T-helper 17 cell (primary cell): ENCODE measurements at regions not wholly inside any gene's neighbourhood (a gene's known extent, or its start where the extent isn't known, plus 50 kb on each side); places are given as distances from the start of the nearest gene placed in this dataset.

Experiments
- ATAC-seq: fragments of 150-1000 bp; cut with Tn5 transposase; 2 replicates; pipeline ENCODE4 v1.10.0; 2021; ENCODE audit warnings: mild to moderate bottlenecking, moderate library complexity
- DNase-seq, 3 donors: peaks; one replicate each; pipeline versions ENCODE4 v3.0.0 to v3.0.0-alpha.2; 2020 to 2021
- H3K9me3 ChIP-seq: one replicate; pipeline ENCODE4 v1.7.0; 2013; ENCODE audit warnings: low read length, mild to moderate bottlenecking; ENCODE audit not compliant: control insufficient read depth, poor library complexity, severe bottlenecking
- H3K27ac Mint-ChIP-seq: one replicate; pipeline ENCODE4 v1.8.0; 2022; ENCODE audit warnings: mild to moderate bottlenecking, moderate library complexity, mixed read lengths
- H3K27me3 Mint-ChIP-seq: one replicate; pipeline ENCODE4 v1.8.0; 2022; ENCODE audit warnings: mixed read lengths
- H3K36me3 Mint-ChIP-seq: one replicate; pipeline ENCODE4 v1.8.0; 2022; ENCODE audit warnings: low read depth, mixed read lengths
- H3K4me1 Mint-ChIP-seq: one replicate; pipeline ENCODE4 v1.8.0; 2022; ENCODE audit warnings: mild to moderate bottlenecking, mixed read lengths
- H3K4me3 Mint-ChIP-seq: one replicate; pipeline ENCODE4 v1.8.0; 2022; ENCODE audit warnings: mild to moderate bottlenecking, moderate library complexity, mixed read lengths

DNA sequence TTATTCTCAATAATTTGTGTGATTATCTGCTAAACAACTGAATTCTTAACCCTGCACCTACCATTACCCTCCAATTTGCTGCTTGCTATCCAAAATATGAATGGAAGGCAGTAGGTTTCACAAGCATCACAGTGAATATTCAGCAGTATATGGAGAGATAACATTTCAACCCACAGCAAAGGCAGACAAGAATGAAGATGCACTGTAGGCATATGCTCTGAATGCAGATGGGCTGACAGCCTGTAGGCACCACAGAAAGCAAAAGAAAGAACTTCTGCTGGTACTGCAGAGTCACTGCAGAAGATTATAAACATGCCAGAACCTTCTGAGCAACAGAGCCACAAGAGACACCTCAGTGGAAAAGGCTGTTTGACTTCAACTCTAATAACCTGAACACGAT is 63.6 kb upstream of the SLC12A2 start:
- H3K9me3 ChIP-seq: no peaks in the 10 kb centered on the region
- DNase-seq: no peak
- no peaks in the 10 kb centered on the region for H3K27me3 Mint-ChIP-seq
- no peak overlapping the region for H3K27ac Mint-ChIP-seq
- H3K4me1 Mint-ChIP-seq: peaks cover 4% of the 10 kb centered on the region
- H3K4me3 Mint-ChIP-seq: no peak overlapping the region
- H3K36me3 Mint-ChIP-seq: peaks cover 5% of the 10 kb centered on the region
- ATAC-seq: no peak

DNA sequence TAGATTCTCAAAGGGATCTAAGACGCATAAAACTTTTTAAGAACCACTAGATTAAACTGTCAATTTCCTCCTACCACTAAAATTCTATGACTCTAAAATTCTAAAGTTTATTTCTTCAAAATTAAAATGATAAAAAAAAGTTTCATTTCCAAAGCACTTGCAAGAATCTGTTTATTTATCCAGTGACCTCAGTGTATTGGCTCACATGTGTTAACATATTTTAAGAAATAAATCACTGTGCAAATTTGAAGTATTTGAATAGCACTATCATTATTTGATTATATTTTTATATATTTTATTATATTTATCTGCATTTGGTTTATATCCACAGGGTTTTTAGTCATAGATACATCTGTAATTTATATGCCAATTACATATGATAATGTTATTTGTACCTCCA is 62.2 kb upstream of the SLC12A2 start:
- DNase-seq (no peak), ATAC-seq (no peak)
- Mint-ChIP-seq H3K36me3 (peaks cover 5% of the 10 kb centered on the region), H3K27ac (no peak overlapping the region), H3K4me1 (no peaks in the 10 kb centered on the region), H3K4me3 (no peak overlapping the region), H3K27me3 (no peaks in the 10 kb centered on the region)
- H3K9me3 ChIP-seq: no peaks in the 10 kb centered on the region
